Ishikawa (cell line): ENCODE measurements at regions not wholly inside any gene's neighbourhood (a gene's known extent, or its start where the extent isn't known, plus 50 kb on each side); places are given as distances from the start of the nearest gene placed in this dataset.

Source experiments
- CEBPB ChIP-seq: IDR thresholded peaks from 2 replicates; pipeline ENCODE4 v1.6.1; 2012
- CREB1 ChIP-seq: IDR thresholded peaks from 2 replicates; pipeline ENCODE4 v1.6.1; 2012; ENCODE audit warnings: low read depth
- EGR1 ChIP-seq: IDR thresholded peaks from 2 replicates; pipeline ENCODE4 v1.6.1; 2012
- EP300 ChIP-seq: IDR thresholded peaks from 2 replicates; pipeline ENCODE4 v1.6.1; 2012; ENCODE audit warnings: borderline replicate concordance
- FOXM1 ChIP-seq: IDR thresholded peaks from 2 replicates; pipeline ENCODE4 v1.6.1; 2012; ENCODE audit warnings: low read depth, borderline replicate concordance
- MAX ChIP-seq: IDR thresholded peaks from 2 replicates; pipeline ENCODE4 v1.6.1; 2012
- NFIC ChIP-seq: IDR thresholded peaks from 2 replicates; pipeline ENCODE4 v1.6.1; 2012
- RAD21 ChIP-seq: IDR thresholded peaks from 2 replicates; pipeline ENCODE4 v1.6.1; 2012; ENCODE audit warnings: low read depth
- REST ChIP-seq: IDR thresholded peaks from 2 replicates; pipeline ENCODE4 v1.6.1; 2012; ENCODE audit warnings: low read depth, mild to moderate bottlenecking
- TAF1 ChIP-seq: IDR thresholded peaks from 2 replicates; pipeline ENCODE4 v1.6.1; 2012; ENCODE audit warnings: low read depth, mild to moderate bottlenecking
- TCF12 ChIP-seq: IDR thresholded peaks from 2 replicates; pipeline ENCODE4 v1.6.1; 2012; ENCODE audit warnings: low read depth
- TEAD4 ChIP-seq: IDR thresholded peaks from 2 replicates; pipeline ENCODE4 v1.6.1; 2012
- USF1 ChIP-seq: IDR thresholded peaks from 2 replicates; pipeline ENCODE4 v1.6.1; 2012
- YY1 ChIP-seq: IDR thresholded peaks from 2 replicates; pipeline ENCODE4 v1.6.1; 2012; ENCODE audit warnings: low read depth
- ZBTB7A ChIP-seq: IDR thresholded peaks from 2 replicates; pipeline ENCODE4 v1.6.1; 2012; ENCODE audit warnings: low read depth

GRCh38 chr4:20109391-20109790 lies 142.3 kb upstream of the SLIT2 start:
- no peak for TF ChIP-seq TAF1
- TF ChIP-seq EP300: no peak
- no peak for TF ChIP-seq TCF12
- TF ChIP-seq REST: no peak
- no peak for TF ChIP-seq RAD21
- TF ChIP-seq USF1: no peak
- TF ChIP-seq ZBTB7A: no peak
- TF ChIP-seq TEAD4: no peak
- TF ChIP-seq FOXM1: no peak
- TF ChIP-seq CREB1: no peak
- no peak for TF ChIP-seq YY1
- no peak for TF ChIP-seq EGR1
- TF ChIP-seq MAX: no peak

GRCh38 chr4:20106921-20107320 lies 144.8 kb upstream of the SLIT2 start:
- TF ChIP-seq TEAD4: no peak
- TF ChIP-seq USF1: no peak
- TF ChIP-seq REST: no peak
- TF ChIP-seq ZBTB7A: no peak
- TF ChIP-seq NFIC: no peak
- TF ChIP-seq TCF12: no peak
- no peak for TF ChIP-seq RAD21
- TF ChIP-seq YY1: no peak
- TF ChIP-seq CEBPB: no peak
- TF ChIP-seq EP300: no peak
- TF ChIP-seq FOXM1: no peak
- no peak for TF ChIP-seq CREB1
- no peak for TF ChIP-seq TAF1
- no peak for TF ChIP-seq MAX
- no peak for TF ChIP-seq EGR1

- TF ChIP-seq FOXM1: no peak
- no peak for TF ChIP-seq EP300
- TF ChIP-seq USF1: no peak
- no peak for TF ChIP-seq TEAD4
- TF ChIP-seq NFIC: no peak
- no peak for TF ChIP-seq MAX
- TF ChIP-seq TCF12: no peak
These were observed 149.9 kb upstream of the SLIT2 start for GRCh38 chr4:20101831-20102230.

GRCh38 chr4:20096911-20097310 lies 154.8 kb upstream of the SLIT2 start:
- TF ChIP-seq FOXM1 (no peak), TEAD4 (no peak), USF1 (no peak), CREB1 (no peak), YY1 (no peak), NFIC (no peak), RAD21 (no peak), ZBTB7A (no peak)

GRCh38 chr4:20095805-20096541 lies 155.7 kb upstream of the SLIT2 start:
- no peak for TF ChIP-seq YY1
- TF ChIP-seq TEAD4: no peak
- TF ChIP-seq FOXM1: no peak
- TF ChIP-seq ZBTB7A: no peak
- TF ChIP-seq MAX: no peak
- no peak for TF ChIP-seq TCF12
- TF ChIP-seq NFIC: no peak
- TF ChIP-seq CREB1: no peak
